GM18873 (cell line): ENCODE measurements at regions not wholly inside any gene's neighbourhood (a gene's known extent, or its start where the extent isn't known, plus 50 kb on each side); places are given as distances from the start of the nearest gene placed in this dataset.

ENCODE experiments used
- ATAC-seq: cut with Tn5 transposase; IDR thresholded peaks from one replicate; pipeline ENCODE4 v1.9.1; 2021; ENCODE audit warnings: mild to moderate bottlenecking, moderate library complexity, moderate number of reproducible peaks; ENCODE audit not compliant: unreplicated experiment, low FRiP score

DNA sequence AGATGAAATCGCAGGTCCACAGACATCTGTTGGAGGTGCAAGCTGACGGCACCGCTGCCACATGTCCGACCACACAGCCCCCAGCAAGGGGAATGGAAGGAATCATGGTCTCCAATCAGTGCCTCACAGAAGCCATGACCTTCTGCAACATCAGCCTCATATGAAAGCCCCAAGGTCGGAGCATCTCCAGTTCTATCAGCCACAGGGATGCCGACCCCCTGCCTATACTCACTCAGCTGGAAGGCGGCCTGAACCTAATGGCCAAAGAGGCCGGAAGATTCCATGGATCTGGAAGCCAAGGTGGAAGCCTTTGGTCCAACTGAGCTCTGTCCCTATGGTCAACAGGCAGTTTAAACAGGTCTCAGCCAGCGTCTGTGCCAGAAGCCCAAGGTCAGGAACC lies 278.8 kb downstream of the TNS1 start:
- ATAC-seq, result no peak

GRCh38 chr2:217722883-217723472 lies 279.8 kb downstream of the TNS1 start:
- no peak for ATAC-seq

GRCh38 chr2:217717646-217718045 lies 285.1 kb downstream of the TNS1 start:
- ATAC-seq, result no peak

GRCh38 chr2:217715484-217715883 lies 287.3 kb downstream of the TNS1 start:
- no peak for ATAC-seq

DNA sequence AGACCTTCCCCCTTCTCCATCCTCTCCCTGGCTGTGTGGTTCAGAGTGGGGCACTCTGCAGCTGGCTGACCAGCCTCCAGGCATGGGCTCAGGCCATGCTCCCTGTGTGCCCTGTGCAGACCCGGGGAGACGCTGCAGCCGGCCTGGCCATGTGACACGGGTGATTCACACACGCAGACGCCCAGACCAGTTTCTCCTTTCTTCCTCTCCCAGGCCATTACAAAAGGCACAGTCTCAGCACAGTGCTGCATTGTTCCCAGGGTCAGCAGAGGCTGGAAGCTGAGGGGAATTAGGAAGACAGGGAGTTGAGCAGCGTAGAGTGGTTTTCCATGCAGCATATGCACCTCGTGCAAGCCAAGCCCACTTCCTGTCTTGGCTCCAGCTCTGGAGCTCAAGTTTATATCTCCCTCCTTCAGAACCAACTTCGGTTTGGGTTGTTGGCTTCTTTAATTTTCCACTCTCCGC lies 288.5 kb downstream of the TNS1 start:
- ATAC-seq, result no peak

- ATAC-seq, result no peak
Observed at GRCh38 chr2:217713395-217714286, 289.2 kb downstream of the TNS1 start.

DNA sequence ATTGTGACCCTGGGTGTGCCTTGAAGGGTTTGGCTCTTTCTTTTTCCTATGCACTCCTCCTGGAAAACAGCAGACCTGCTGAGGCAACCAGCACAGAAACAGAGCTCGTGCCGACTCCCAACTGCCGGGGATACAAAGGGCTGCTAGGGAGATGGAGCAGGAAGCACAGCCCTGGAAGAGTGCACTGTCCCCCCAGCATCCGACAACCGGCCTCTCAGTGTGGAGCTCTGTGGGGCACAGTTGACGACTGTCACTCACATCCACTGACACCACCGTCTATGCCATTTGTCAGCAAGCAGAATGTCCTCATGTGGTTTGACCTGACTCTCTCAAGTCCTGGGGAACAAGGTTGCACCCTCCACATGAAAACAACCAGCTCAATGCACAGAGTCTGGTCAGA lies 290.4 kb downstream of the TNS1 start:
- ATAC-seq, result no peak

DNA sequence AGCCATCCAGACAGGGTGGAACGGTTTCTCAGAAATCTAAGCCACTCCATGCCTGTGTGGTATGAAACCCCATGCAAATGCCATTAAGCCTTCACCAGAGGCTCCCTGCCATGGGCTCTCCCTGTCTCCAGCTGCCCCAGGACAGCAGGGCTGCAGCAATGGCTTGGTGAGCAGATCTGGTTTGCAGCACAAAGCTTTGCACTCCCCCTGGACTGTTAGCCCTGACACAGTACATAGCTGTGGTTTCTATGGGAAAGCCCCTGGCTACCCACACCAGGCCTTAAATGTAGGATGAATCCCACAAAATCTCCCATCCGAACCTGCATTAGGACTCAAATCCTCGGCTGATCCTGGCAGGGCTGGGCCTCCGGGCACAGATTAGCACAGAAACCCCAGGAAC lies 291.6 kb downstream of the TNS1 start:
- ATAC-seq, result no peak

- ATAC-seq, result no peak
Observed at GRCh38 chr2:217710211-217710765, 292.5 kb downstream of the TNS1 start.

DNA sequence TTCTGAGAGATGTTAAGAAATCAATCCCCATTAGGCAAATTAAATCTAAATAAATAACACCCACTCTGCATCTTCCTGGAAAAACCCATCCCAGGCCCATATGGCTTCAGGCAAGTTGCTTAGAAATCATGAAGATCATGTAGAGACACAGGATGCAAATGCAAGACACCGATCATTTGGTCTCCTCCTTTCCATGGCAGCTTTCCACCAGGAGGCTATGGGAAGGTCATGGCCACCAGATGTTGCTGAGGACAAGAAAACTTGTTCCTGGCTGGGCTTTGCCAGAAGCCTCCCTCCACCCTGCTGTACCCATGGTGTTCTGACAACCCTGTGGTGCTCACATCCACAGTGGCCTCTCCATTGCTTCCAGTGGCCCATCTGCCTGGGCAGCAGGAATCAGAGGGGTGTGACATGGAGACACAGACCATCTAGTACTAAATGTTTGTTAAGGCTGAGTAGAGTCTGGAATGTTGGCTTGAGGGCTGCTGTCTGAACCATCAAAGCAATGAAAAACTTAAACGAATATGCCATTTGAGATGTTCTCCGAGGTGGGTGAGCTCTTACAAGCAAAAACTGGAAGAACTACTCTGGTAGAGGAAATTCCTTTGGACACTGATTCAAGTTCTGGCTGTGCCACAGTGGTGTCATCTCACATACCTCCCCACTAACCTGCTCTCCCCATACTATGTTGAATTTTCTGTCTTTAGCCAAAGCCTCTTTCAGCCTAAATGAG lies 293.2 kb downstream of the TNS1 start:
- no peak for ATAC-seq

GRCh38 chr2:217707131-217707611 lies 295.6 kb downstream of the TNS1 start:
- no peak for ATAC-seq

DNA sequence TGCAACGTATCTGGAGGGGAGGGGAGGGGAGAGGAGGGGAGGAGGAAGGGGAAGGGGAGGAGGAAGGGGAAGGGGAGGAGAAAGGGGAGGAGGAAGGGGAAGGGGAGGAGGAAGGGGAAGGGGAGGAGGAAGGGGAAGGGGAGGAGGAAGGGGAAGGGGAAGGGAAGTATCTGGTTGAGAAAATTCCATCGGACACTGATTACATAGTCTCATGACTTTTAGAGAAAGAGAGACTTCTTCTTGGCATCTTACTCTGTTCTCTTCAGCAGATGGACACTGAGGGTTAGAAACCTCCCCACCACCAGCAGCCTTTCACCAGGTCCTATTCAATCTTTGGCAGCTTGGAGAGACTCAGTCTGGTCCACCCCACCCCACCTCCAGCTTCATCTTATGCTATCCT lies 296.3 kb downstream of the TNS1 start:
- no peak for ATAC-seq

- ATAC-seq, result no peak
Observed at GRCh38 chr2:217706095-217706494, 296.7 kb downstream of the TNS1 start.

DNA sequence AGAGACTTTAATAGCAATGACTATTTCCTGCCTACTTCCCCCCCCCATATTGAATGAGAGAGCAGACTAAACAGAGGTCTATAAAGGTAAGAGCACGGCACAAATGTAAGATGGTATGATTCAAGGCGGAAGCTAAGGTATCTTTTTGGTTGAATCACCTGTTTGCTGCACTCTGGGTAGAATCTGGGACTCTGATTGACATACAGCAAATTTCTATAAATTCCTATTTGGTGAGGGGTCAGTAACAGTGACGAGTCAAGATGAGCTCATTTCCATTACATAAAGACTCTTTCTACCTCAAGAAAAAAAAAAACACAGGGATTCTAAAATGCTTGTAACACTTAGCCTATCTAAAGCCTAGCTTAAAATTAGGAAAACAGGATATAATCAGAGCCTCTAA lies 297.3 kb downstream of the TNS1 start:
- ATAC-seq, result no peak

DNA sequence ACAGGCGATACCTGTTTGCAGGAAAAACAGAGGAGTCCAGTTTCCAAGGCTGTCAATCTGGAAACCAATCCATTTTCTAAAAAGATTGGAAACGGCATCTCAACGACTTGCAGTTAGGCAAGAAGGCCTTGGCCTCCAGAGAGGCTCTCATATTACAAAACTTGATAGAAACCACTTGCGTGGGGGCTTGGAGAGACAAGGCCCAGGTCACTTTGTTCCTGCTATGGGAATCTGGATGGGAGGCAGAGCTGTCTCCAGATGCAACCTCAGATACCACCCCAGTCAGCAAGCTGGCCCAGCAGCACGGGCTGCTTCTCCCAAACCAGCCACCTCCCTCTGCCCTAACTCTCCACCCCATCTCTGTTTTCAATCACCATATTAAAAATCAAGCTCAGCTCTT lies 298.8 kb downstream of the TNS1 start:
- ATAC-seq, result no peak

- no peak for ATAC-seq
Observed at GRCh38 chr2:217703102-217703501, 299.7 kb downstream of the TNS1 start.

DNA sequence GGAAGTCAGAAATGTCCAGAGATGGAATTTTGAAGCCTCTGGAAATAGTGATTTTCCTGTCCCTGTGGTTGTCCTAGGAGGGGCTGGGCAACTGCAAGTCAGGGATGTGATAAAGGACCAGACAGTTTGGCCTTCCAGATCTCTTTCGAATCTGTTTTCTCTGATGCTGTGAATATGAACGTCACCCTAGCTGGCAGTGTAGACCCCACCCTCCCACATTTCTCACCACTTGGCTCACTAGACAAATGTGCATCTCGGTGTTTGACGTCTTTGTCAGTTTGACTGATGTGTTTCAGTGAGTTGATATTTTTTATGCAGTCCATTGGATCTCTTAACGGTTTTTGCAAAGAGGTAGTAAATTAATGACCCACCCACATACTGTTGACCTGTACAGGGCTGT lies 301.2 kb downstream of the TNS1 start:
- no peak for ATAC-seq

GRCh38 chr2:217698691-217699090 lies 304.1 kb downstream of the TNS1 start:
- no peak for ATAC-seq

DNA sequence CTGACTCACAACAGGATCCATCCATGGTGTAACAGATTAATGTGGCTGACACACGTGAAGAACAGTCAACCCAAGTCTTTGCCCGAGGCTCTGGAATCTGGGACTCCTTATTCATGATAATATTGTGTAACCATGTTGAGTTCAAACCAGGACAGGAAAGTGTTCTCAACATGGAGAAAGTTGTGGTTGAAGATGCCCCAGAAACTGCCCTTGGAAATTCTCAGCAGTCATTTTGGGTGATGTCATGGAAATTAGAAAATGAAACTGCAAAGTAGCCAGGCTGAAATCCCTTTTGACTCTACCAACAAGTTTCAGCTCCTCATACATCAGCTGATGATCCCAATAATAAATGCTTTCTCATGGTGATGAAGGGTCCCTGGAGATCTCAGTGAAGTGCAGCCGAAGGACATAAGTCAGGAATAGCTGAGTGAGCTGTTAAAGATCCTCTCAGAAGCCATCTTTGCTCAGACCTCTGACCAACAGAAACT lies 307.7 kb downstream of the TNS1 start:
- no peak for ATAC-seq

DNA sequence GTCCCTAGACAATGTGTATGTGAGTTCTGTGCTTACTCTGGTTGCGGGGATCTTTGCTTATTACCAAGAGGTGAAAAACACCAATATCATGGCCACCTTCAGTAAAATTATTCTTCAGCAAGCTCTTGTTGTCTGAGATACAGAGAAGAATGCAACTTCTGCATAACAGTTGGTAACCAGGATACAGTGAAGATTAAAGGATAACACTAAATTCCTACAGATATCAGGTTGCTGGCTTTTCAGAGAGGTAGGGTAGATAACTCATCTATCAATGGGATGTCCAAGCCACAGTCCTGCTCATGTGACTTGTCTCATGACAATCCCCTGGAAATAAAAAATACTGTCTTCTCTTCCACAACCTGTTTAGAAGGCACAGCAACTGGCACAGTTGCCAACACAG lies 308.5 kb downstream of the TNS1 start:
- ATAC-seq, result no peak

DNA sequence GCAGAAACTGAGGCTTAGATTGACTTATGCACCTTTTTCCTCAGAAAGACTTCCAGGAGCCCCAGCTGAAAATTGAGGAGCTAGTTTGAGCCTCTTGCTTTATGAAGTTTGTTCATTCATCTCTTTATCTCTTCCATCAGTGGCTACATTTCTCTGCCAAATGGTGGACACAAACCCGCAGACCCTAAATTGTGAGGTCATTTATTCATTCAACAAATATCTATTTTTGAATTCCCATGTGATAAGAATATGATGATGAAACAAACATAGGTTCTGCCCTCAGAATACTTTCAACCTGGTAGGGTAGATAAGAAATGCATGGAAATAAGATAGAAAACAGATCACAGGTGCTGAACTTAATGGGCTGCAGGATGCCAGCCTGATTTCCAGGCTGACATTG lies 309.4 kb downstream of the TNS1 start:
- ATAC-seq, result no peak
